Fibroblast of lung (primary cell): ENCODE measurements at regions not wholly inside any gene's neighbourhood (a gene's known extent, or its start where the extent isn't known, plus 50 kb on each side); places are given as distances from the start of the nearest gene placed in this dataset.

Source experiments
- DNase-seq, 2 donors: peaks; one replicate each; pipeline versions ENCODE4 v3.0.0 to v3.0.0-alpha.2; 2010; ENCODE audit warnings: low read depth in 2 of 2
- H2AFZ ChIP-seq: 2 replicates; pipeline ENCODE4 v1.5.1; 2012; ENCODE audit warnings: low read length, control low read depth, inconsistent platforms
- H3K27ac ChIP-seq: 2 replicates; pipeline ENCODE4 v1.5.1; 2011; ENCODE audit warnings: low read length, control low read depth; ENCODE audit not compliant: insufficient read depth
- H3K27me3 ChIP-seq: 2 replicates; pipeline ENCODE4 v1.5.1; 2011; ENCODE audit warnings: mild to moderate bottlenecking, low read length; ENCODE audit not compliant: control insufficient read depth, insufficient read depth
- H3K36me3 ChIP-seq: 2 replicates; pipeline ENCODE4 v1.5.1; 2011; ENCODE audit warnings: low read length; ENCODE audit not compliant: control insufficient read depth, insufficient read depth
- H3K4me1 ChIP-seq: 2 replicates; pipeline ENCODE4 v1.5.1; 2011; ENCODE audit warnings: low read length; ENCODE audit not compliant: control insufficient read depth, insufficient read depth; ENCODE audit errors: extremely low read depth
- H3K4me2 ChIP-seq: 2 replicates; pipeline ENCODE4 v1.5.1; 2011; ENCODE audit warnings: low read length, control low read depth; ENCODE audit not compliant: insufficient read depth; ENCODE audit errors: extremely low read depth
- H3K4me3 ChIP-seq, 4 experiments: fragments of 200-600 bp in 1 of 4; sonication (generic) in 1 of 4; replicated peaks in 1 of 4; 2 replicates each; pipeline ENCODE4 v1.5.1; 2011 to 2016; ENCODE audit warnings: low read length in 4 of 4, low read depth in 3 of 4, mild to moderate bottlenecking in 3 of 4, control low read depth in 2 of 4, inconsistent platforms in 1 of 4, mixed read lengths in 1 of 4; ENCODE audit not compliant: insufficient read depth in 1 of 4; ENCODE audit errors: control extremely low read depth in 1 of 4
- H3K79me2 ChIP-seq: 2 replicates; pipeline ENCODE4 v1.5.1; 2012; ENCODE audit warnings: mild to moderate bottlenecking, low read length, inconsistent platforms; ENCODE audit not compliant: control insufficient read depth, insufficient read depth
- H3K9ac ChIP-seq: 2 replicates; pipeline ENCODE4 v1.5.1; 2011; ENCODE audit warnings: mild to moderate bottlenecking, low read length, control low read depth; ENCODE audit not compliant: insufficient read depth
- H3K9me3 ChIP-seq: 2 replicates; pipeline ENCODE4 v1.5.1; 2012; ENCODE audit warnings: low read depth, low read length; ENCODE audit not compliant: control insufficient read depth, insufficient read depth
- H4K20me1 ChIP-seq: 2 replicates; pipeline ENCODE4 v1.5.1; 2011; ENCODE audit warnings: low read length; ENCODE audit not compliant: control insufficient read depth, insufficient read depth; ENCODE audit errors: extremely low read depth
- CTCF ChIP-seq, 2 donors: IDR thresholded peaks in 1 of 2; conservative IDR thresholded peaks in 1 of 2; 1 replicate in 1 of 2; 2 replicates in 1 of 2; pipeline ENCODE4 v1.5.1; 2011 to 2012; ENCODE audit warnings: low read length in 2 of 2, control low read depth in 1 of 2, inconsistent platforms in 1 of 2, low read depth in 1 of 2, mild to moderate bottlenecking in 1 of 2
- EZH2 ChIP-seq: IDR thresholded peaks from 2 replicates; pipeline ENCODE4 v1.5.1; 2012; ENCODE audit warnings: low read length, control low read depth, mild to moderate bottlenecking; ENCODE audit errors: missing control alignments

DNA sequence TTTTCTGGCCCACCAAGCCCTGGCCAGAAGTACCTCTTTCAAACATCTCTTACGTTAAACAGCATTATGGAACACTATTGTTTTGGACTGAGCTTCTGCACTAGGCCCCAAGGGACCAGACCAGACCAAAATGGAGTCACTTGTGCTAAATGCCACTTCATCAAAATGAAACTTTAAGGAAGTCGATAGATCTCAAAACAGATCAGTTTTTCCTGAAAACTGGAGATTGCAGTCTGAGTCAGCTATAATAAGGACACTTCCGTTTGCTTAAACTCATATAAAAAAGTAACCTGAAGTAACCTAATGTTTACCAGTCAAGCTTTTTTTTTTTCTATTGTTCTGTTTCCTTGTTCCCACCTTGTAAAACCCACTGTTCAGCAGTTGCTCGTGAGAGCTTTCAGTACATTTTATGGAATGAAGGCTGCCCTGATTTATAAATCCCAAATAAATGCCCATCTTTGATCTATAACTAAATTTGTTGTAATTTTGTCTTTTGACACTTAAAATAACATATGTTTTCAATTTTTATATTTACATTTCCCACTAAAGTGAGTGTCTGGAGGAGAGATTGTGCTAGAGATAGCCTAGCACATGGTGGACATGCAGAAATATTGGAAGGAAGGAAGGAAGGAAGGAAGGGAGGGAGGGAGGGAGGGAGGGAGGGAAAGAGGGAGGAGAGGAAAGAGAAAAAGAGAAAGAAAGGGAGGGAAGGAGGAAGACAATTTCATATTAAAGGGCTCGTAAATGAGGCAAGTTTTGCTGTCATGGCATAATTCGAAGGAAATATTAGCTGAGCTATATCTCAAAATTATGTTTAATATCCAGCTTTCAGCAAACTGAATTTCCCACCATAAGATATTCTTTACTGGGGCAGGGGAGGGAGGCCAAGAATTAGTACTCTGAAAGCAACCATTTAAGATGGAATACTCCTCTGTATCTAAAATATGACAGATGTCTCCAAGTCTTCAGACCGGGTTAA, 77.0 kb upstream of the CXADR start:
- Histone ChIP-seq H4K20me1 (no peaks in the 10 kb centered on the region), H2AFZ (no peak overlapping the region), H3K79me2 (no peaks in the 10 kb centered on the region), H3K4me1 (no peaks in the 10 kb centered on the region), H3K4me3 (no peak overlapping the region), H3K9me3 (no peaks in the 10 kb centered on the region), H3K4me2 (no peak overlapping the region), H3K9ac (no peak overlapping the region), H3K27ac (no peak overlapping the region), H3K36me3 (no peaks in the 10 kb centered on the region), H3K27me3 (no peaks in the 10 kb centered on the region)
- no peak for DNase-seq
- no peak for TF ChIP-seq CTCF (conservative IDR thresholded peaks at IDR 0.05 in 1 of 2, IDR thresholded peaks at IDR 0.05 in 1 of 2; ENCODE audit: low read depth in 1 of 2, low read length in 2 of 2)
- TF ChIP-seq EZH2, result no peak

- H4K20me1 ChIP-seq, result no peaks in the 10 kb centered on the region
- no peaks in the 10 kb centered on the region for H3K4me1 ChIP-seq
- no peak overlapping the region for H3K4me3 ChIP-seq
- no peaks in the 10 kb centered on the region for H3K36me3 ChIP-seq
- no peaks in the 10 kb centered on the region for H3K27me3 ChIP-seq
- H3K27ac ChIP-seq, result no peak overlapping the region
- no peaks in the 10 kb centered on the region for H3K9me3 ChIP-seq
- no peak overlapping the region for H2AFZ ChIP-seq
- H3K4me2 ChIP-seq, result no peak overlapping the region
- H3K79me2 ChIP-seq, result no peaks in the 10 kb centered on the region
- no peak for DNase-seq
- H3K9ac ChIP-seq, result no peak overlapping the region
- TF ChIP-seq CTCF (conservative IDR thresholded peaks at IDR 0.05 in 1 of 2, IDR thresholded peaks at IDR 0.05 in 1 of 2; ENCODE audit: low read depth in 1 of 2, low read length in 2 of 2) (no peak), EZH2 (no peak)
Observed at GRCh38 chr21:17436626-17437111, 76.2 kb upstream of the CXADR start.

- Histone ChIP-seq H3K9me3 (no peaks in the 10 kb centered on the region), H3K4me1 (no peaks in the 10 kb centered on the region), H3K4me2 (no peak overlapping the region), H3K9ac (no peak overlapping the region), H3K4me3 (no peak overlapping the region), H3K79me2 (no peaks in the 10 kb centered on the region), H4K20me1 (no peaks in the 10 kb centered on the region), H2AFZ (no peak overlapping the region), H3K27ac (no peak overlapping the region), H3K27me3 (no peaks in the 10 kb centered on the region), H3K36me3 (no peaks in the 10 kb centered on the region)
- no peak for DNase-seq
- TF ChIP-seq EZH2 (no peak), CTCF (conservative IDR thresholded peaks at IDR 0.05 in 1 of 2, IDR thresholded peaks at IDR 0.05 in 1 of 2; ENCODE audit: low read depth in 1 of 2, low read length in 2 of 2) (no peak)
Observed at GRCh38 chr21:17438635-17439034, 74.2 kb upstream of the CXADR start.
